ENCODE measurements at regions not wholly inside any gene's neighbourhood (a gene's known extent, or its start where the extent isn't known, plus 50 kb on each side); places are given as distances from the start of the nearest gene placed in this dataset.

GRCh38 chr2:195477996-195478382 lies 179.0 kb upstream of the SLC39A10 start:
- TF ChIP-seq, protein P1, sequence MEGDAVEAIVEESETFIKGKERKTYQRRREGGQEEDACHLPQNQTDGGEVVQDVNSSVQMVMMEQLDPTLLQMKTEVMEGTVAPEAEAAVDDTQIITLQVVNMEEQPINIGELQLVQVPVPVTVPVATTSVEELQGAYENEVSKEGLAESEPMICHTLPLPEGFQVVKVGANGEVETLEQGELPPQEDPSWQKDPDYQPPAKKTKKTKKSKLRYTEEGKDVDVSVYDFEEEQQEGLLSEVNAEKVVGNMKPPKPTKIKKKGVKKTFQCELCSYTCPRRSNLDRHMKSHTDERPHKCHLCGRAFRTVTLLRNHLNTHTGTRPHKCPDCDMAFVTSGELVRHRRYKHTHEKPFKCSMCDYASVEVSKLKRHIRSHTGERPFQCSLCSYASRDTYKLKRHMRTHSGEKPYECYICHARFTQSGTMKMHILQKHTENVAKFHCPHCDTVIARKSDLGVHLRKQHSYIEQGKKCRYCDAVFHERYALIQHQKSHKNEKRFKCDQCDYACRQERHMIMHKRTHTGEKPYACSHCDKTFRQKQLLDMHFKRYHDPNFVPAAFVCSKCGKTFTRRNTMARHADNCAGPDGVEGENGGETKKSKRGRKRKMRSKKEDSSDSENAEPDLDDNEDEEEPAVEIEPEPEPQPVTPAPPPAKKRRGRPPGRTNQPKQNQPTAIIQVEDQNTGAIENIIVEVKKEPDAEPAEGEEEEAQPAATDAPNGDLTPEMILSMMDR (conservative IDR thresholded peaks at IDR 0.05) = no peak
- no peak for TF ChIP-seq EZH2 (IDR thresholded peaks at IDR 0.05; ENCODE audit: low read depth)

Measured in PC-9 (cell line).